ENCODE measurements at regions not wholly inside any gene's neighbourhood (a gene's known extent, or its start where the extent isn't known, plus 50 kb on each side); places are given as distances from the start of the nearest gene placed in this dataset.

GRCh38 chr17:63154586-63155244 is 188.7 kb downstream of the TANC2 start:
- no peak for TF ChIP-seq CTCF (conservative IDR thresholded peaks at IDR 0.05; ENCODE audit: low read depth, low read length)
- no peak for TF ChIP-seq EZH2phosphoT487 (IDR thresholded peaks at IDR 0.05; ENCODE audit: borderline replicate concordance, low read length)

Data from PC-3 (cell line).